ENCODE measurements at regions not wholly inside any gene's neighbourhood (a gene's known extent, or its start where the extent isn't known, plus 50 kb on each side); places are given as distances from the start of the nearest gene placed in this dataset.

GRCh38 chr12:4133636-4134447, 139.7 kb upstream of the CCND2 start:
- BruUV-seq (replicated peaks), result no TSS peak
- FAIRE-seq, result no peak
- no peaks in the 10 kb centered on the region for H3K9me1 ChIP-seq (replicated peaks; ENCODE audit: control insufficient read depth, extremely low read depth, insufficient read depth, low read length)
- H2AFZ ChIP-seq (ENCODE audit: low read depth, low read length), result no peak overlapping the region
- TF ChIP-seq CTCF (IDR thresholded peaks at IDR 0.05; ENCODE audit: extremely low read depth in 1 of 2, insufficient read depth in 1 of 2, low read depth in 1 of 2, low read length in 2 of 2), result no peak
- no peak for TF ChIP-seq EZH2 (IDR thresholded peaks at IDR 0.05; ENCODE audit: borderline replicate concordance, low read depth, low read length, severe bottlenecking)
- TF ChIP-seq MYC (IDR thresholded peaks at IDR 0.05; ENCODE audit: low read depth, low read length), result no peak
- no peak for TF ChIP-seq GATA2 (IDR thresholded peaks at IDR 0.05; ENCODE audit: insufficient read depth, insufficient read length, low read depth, low read length)
- no peak for TF ChIP-seq POLR2A (IDR thresholded peaks at IDR 0.05; ENCODE audit: low read depth, low read length)
- no peak for TF ChIP-seq JUN (IDR thresholded peaks at IDR 0.05; ENCODE audit: borderline replicate concordance, insufficient read depth, insufficient read length, low read depth)
- dilution Hi-C loops (cut with MboI; ENCODE audit: extremely low pct_ligation_motif_present, low sequenced_read_pairs), result no loop called here
- intact Hi-C loops (cut with micrococcal nuclease), result no loop called here
- peak; percentile 32 for DNase-seq (ENCODE audit: low read depth, low spot score)
- H3K79me2 ChIP-seq (ENCODE audit: control insufficient read depth, insufficient read depth, low read length), result no peaks in the 10 kb centered on the region
- no peaks in the 10 kb centered on the region for H4K20me1 ChIP-seq (replicated peaks; ENCODE audit: control insufficient read depth, extremely low read depth, insufficient read depth, low read length)
- H3K9me3 ChIP-seq (replicated peaks; ENCODE audit: control insufficient read depth, insufficient read depth, low read length), result no peaks in the 10 kb centered on the region
- CTCF ChIA-PET, result interaction anchor here (1.3 to 1.8 kb wide), 2 partner anchors 18 to 143 kb away, joined by 3 to 4 read pairs; no protein-coding TSS in a partner anchor
- no peak overlapping the region for H3K4me2 ChIP-seq (ENCODE audit: insufficient read depth, low read length)
- no peaks in the 10 kb centered on the region for H3K4me1 ChIP-seq (ENCODE audit: control insufficient read depth, extremely low read depth, insufficient read depth, low read length)
- H3K9ac ChIP-seq (replicated peaks; ENCODE audit: extremely low read depth, insufficient read depth, low read length), result no peak overlapping the region
- H3K4me3 ChIP-seq (replicated peaks in 1 of 3; ENCODE audit: insufficient read depth in 1 of 3, low read depth in 1 of 3, low read length in 3 of 3), result no peak overlapping the region
- no peak overlapping the region for H3K27ac ChIP-seq (ENCODE audit: insufficient read depth, low read depth, low read length)
- no peaks in the 10 kb centered on the region for H3K36me3 ChIP-seq (ENCODE audit: control insufficient read depth in 2 of 2, extremely low read depth in 1 of 2, insufficient read depth in 2 of 2, low read length in 2 of 2)
- peaks cover 3% of the 10 kb centered on the region in 2 experiments for H3K27me3 ChIP-seq (ENCODE audit: control insufficient read depth in 2 of 2, insufficient read depth in 2 of 2, low read length in 2 of 2)
- POLR2A ChIA-PET, result no interaction called here

All from endothelial cell of umbilical vein (primary cell).